Keratinocyte (primary cell): ENCODE measurements at regions not wholly inside any gene's neighbourhood (a gene's known extent, or its start where the extent isn't known, plus 50 kb on each side); places are given as distances from the start of the nearest gene placed in this dataset.

ENCODE experiments used
- EZH2 ChIP-seq: IDR thresholded peaks from one replicate; pipeline ENCODE4 v1.6.1; 2012; ENCODE audit warnings: inconsistent platforms, mild to moderate bottlenecking, low read length, moderate library complexity
- TF ChIP-seq, protein P1 (sequence below), 3 experiments: IDR thresholded peaks in 1 of 3; conservative IDR thresholded peaks in 1 of 3; optimal IDR thresholded peaks in 1 of 3; 2 replicates in 2 of 3; 3 replicates in 1 of 3; pipeline versions ENCODE3 to v1.5.1; 2011; ENCODE audit warnings: low read length in 3 of 3, mild to moderate bottlenecking in 3 of 3, moderate library complexity in 2 of 3, control low read depth in 1 of 3, inconsistent platforms in 1 of 3; ENCODE audit not compliant: insufficient read depth in 2 of 3; ENCODE audit errors: extremely low read depth in 1 of 3

DNA sequence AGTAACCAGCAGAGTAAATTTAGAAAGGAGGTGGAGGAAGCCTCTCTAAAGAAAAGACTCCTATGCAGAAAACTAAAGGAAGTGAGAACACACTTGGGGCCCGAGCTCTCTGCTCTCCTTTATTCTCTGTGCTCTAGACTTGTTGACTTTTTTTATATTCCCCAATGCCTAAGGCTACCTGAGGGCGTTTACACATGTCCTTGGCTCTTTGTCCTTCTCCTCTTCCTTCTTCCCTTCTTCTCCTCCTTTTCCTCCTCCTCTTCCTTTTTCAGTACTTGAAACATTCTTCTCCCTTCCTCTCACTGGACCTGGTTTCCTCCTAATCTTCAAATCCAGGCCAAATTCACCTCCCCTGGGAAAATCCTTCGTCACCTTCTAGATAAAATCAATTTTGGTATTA is 256.4 kb upstream of the TRPC7 start:
- TF ChIP-seq EZH2: no peak
- TF ChIP-seq, protein P1, sequence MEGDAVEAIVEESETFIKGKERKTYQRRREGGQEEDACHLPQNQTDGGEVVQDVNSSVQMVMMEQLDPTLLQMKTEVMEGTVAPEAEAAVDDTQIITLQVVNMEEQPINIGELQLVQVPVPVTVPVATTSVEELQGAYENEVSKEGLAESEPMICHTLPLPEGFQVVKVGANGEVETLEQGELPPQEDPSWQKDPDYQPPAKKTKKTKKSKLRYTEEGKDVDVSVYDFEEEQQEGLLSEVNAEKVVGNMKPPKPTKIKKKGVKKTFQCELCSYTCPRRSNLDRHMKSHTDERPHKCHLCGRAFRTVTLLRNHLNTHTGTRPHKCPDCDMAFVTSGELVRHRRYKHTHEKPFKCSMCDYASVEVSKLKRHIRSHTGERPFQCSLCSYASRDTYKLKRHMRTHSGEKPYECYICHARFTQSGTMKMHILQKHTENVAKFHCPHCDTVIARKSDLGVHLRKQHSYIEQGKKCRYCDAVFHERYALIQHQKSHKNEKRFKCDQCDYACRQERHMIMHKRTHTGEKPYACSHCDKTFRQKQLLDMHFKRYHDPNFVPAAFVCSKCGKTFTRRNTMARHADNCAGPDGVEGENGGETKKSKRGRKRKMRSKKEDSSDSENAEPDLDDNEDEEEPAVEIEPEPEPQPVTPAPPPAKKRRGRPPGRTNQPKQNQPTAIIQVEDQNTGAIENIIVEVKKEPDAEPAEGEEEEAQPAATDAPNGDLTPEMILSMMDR (optimal IDR thresholded peaks at IDR 0.05 in 1 of 3, IDR thresholded peaks at IDR 0.05 in 1 of 3, conservative IDR thresholded peaks at IDR 0.05 in 1 of 3; ENCODE audit: extremely low read depth in 1 of 3, insufficient read depth in 2 of 3, low read length in 3 of 3): no peak
